PC-9 (cell line): ENCODE measurements at regions not wholly inside any gene's neighbourhood (a gene's known extent, or its start where the extent isn't known, plus 50 kb on each side); places are given as distances from the start of the nearest gene placed in this dataset.

Source experiments
- EZH2 ChIP-seq: fragments of 200-600 bp; sonication (generic); IDR thresholded peaks from 2 replicates; pipeline ENCODE4 v1.8.0; 2017; ENCODE audit warnings: antibody characterized with exemption, low read depth
- TF ChIP-seq, protein P1 (sequence below): fragments of 200-600 bp; sonication (generic); conservative IDR thresholded peaks from 2 replicates; pipeline ENCODE4 v1.6.1; 2017; ENCODE audit warnings: mixed run types, antibody characterized with exemption, mild to moderate bottlenecking, moderate library complexity

DNA sequence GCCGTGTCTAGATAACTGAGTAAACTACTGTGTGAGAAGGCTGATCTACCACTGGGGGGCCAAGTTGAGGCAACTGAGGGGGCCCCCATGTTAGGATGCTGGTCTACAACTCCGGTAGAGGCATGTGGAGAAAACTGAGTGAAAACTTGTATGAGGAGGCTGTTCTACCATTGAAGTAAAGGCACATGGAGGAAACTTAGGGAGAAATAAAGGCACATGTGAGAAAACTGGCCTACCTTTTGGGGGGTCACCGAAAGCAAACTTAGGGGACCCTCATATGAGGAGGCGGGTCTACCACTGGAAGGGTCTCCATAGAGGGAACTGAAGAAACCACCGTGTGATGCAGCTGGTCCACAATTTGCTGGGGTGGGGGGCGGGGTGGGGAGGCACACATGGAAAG, 155.2 kb downstream of the FBLN2 start:
- TF ChIP-seq, protein P1, sequence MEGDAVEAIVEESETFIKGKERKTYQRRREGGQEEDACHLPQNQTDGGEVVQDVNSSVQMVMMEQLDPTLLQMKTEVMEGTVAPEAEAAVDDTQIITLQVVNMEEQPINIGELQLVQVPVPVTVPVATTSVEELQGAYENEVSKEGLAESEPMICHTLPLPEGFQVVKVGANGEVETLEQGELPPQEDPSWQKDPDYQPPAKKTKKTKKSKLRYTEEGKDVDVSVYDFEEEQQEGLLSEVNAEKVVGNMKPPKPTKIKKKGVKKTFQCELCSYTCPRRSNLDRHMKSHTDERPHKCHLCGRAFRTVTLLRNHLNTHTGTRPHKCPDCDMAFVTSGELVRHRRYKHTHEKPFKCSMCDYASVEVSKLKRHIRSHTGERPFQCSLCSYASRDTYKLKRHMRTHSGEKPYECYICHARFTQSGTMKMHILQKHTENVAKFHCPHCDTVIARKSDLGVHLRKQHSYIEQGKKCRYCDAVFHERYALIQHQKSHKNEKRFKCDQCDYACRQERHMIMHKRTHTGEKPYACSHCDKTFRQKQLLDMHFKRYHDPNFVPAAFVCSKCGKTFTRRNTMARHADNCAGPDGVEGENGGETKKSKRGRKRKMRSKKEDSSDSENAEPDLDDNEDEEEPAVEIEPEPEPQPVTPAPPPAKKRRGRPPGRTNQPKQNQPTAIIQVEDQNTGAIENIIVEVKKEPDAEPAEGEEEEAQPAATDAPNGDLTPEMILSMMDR: no peak
- TF ChIP-seq EZH2: no peak
